Right forelimb (tissue), 1 donor: ENCODE measurements at regions not wholly inside any gene's neighbourhood (a gene's known extent, or its start where the extent isn't known, plus 50 kb on each side); places are given as distances from the start of the nearest gene placed in this dataset.
"Not testable (repeated sequence)": the region's sequence is repeated elsewhere in the genome, so short reads cannot be mapped to it uniquely, and the experiment has no call there.

Source experiments
- DNase-seq: peaks from one replicate; pipeline ENCODE4 v3.0.0-alpha.2; 2018

- DNase-seq, result no peak
Observed at GRCh38 chrX:3181846-3182245, 140.6 kb downstream of the ARSF start.

GRCh38 chrX:3178329-3178728, 137.1 kb downstream of the ARSF start:
- DNase-seq, result no peak

- no peak for DNase-seq
Observed at GRCh38 chrX:3177851-3178250, 136.6 kb downstream of the ARSF start.

GRCh38 chrX:3176439-3176820, 135.2 kb downstream of the ARSF start:
- DNase-seq, result no peak

GRCh38 chrX:3175659-3176438, 134.6 kb downstream of the ARSF start:
- no peak for DNase-seq

GRCh38 chrX:3172156-3172555, 130.9 kb downstream of the ARSF start:
- not testable (repeated sequence) for DNase-seq

GRCh38 chrX:3169421-3169820, 128.2 kb downstream of the ARSF start:
- no peak for DNase-seq

- DNase-seq, result no peak
Observed at GRCh38 chrX:3167771-3168170, 126.5 kb downstream of the ARSF start.

GRCh38 chrX:3166670-3167455, 125.6 kb downstream of the ARSF start:
- DNase-seq, result no peak

GRCh38 chrX:3165808-3166207, 124.5 kb downstream of the ARSF start:
- no peak for DNase-seq
